Kidney (tissue), 13 donors: ENCODE measurements at regions not wholly inside any gene's neighbourhood (a gene's known extent, or its start where the extent isn't known, plus 50 kb on each side); places are given as distances from the start of the nearest gene placed in this dataset.

Experiments used
- DNase-seq, 5 donors: peaks; one replicate each; pipeline ENCODE4 v3.0.0-alpha.2; 2013 to 2020
- FAIRE-seq: peaks from 2 replicates; lab custom pipeline; 2012; peaks lifted over from hg19 to GRCh38; lab: Jason Lieb, UNC
- H3K27ac ChIP-seq, 2 donors: one replicate each; pipeline ENCODE4 v1.7.0; 2013; ENCODE audit warnings: low read depth in 2 of 2, low read length in 2 of 2, inconsistent platforms in 1 of 2
- H3K27me3 ChIP-seq: one replicate; pipeline ENCODE4 v1.7.1; 2013; ENCODE audit warnings: low read length, inconsistent platforms; ENCODE audit not compliant: control insufficient read depth, insufficient read depth
- H3K36me3 ChIP-seq, 3 donors: one replicate each; pipeline versions ENCODE4 v1.7.0 to v1.7.1; 2013; ENCODE audit warnings: low read length in 3 of 3, control low read depth in 1 of 3, inconsistent platforms in 1 of 3; ENCODE audit not compliant: insufficient read depth in 3 of 3, control insufficient read depth in 2 of 3
- H3K4me1 ChIP-seq, 3 donors: one replicate each; pipeline versions ENCODE4 v1.7.0 to v1.7.1; 2013; ENCODE audit warnings: low read length in 3 of 3, inconsistent platforms in 1 of 3, low read depth in 1 of 3; ENCODE audit not compliant: control insufficient read depth in 2 of 3, insufficient read depth in 2 of 3
- H3K4me3 ChIP-seq, 3 donors: one replicate each; pipeline versions ENCODE4 v1.7.0 to v1.8.1; 2013; ENCODE audit warnings: low read length in 3 of 3, control low read depth in 1 of 3, inconsistent platforms in 1 of 3
- H3K9ac ChIP-seq, 3 donors: one replicate each; pipeline versions ENCODE4 v1.7.0 to v1.7.1; 2013; ENCODE audit warnings: low read length in 3 of 3, control low read depth in 1 of 3, inconsistent platforms in 1 of 3
- H3K9me3 ChIP-seq, 3 donors: one replicate each; pipeline versions ENCODE4 v1.7.0 to v1.7.1; 2013; ENCODE audit warnings: low read length in 3 of 3, control low read depth in 1 of 3, inconsistent platforms in 1 of 3; ENCODE audit not compliant: control insufficient read depth in 2 of 3, insufficient read depth in 1 of 3
- intact Hi-C: fragments of 100-400 bp; cut with DNase I; formaldehyde crosslinking; loops from one replicate; pipeline ENCODE4 v1.11.1; 2022
- TF ChIP-seq, protein P1 (sequence below): IDR thresholded peaks from 3 replicates; pipeline ENCODE4 v1.5.1; 2012; ENCODE audit warnings: mild to moderate bottlenecking, moderate library complexity, borderline replicate concordance; ENCODE audit not compliant: insufficient read depth; ENCODE audit errors: extremely low read depth
- donor health status: control.
- donor health status: control.
- donor health status: control.
- donor health status: control.
- donor health status: control.
- donor health status: DM: yes; HTN: yes; CAD: no.
- donor health status: Normal renal cell carcinoma (clear cell type).

GRCh38 chr1:175808573-175808972 is 65.2 kb upstream of the TNR start:
- no peak overlapping the region for H3K4me3 ChIP-seq
- no peak overlapping the region for H3K27ac ChIP-seq
- H3K4me1 ChIP-seq, result no peaks in the 10 kb centered on the region
- DNase-seq (no peak), FAIRE-seq (no peak)
- no peaks in the 10 kb centered on the region for H3K36me3 ChIP-seq
- no peak overlapping the region for H3K9ac ChIP-seq
- no peaks in the 10 kb centered on the region for H3K9me3 ChIP-seq
- intact Hi-C loops, result no loop called here
- TF ChIP-seq, protein P1, sequence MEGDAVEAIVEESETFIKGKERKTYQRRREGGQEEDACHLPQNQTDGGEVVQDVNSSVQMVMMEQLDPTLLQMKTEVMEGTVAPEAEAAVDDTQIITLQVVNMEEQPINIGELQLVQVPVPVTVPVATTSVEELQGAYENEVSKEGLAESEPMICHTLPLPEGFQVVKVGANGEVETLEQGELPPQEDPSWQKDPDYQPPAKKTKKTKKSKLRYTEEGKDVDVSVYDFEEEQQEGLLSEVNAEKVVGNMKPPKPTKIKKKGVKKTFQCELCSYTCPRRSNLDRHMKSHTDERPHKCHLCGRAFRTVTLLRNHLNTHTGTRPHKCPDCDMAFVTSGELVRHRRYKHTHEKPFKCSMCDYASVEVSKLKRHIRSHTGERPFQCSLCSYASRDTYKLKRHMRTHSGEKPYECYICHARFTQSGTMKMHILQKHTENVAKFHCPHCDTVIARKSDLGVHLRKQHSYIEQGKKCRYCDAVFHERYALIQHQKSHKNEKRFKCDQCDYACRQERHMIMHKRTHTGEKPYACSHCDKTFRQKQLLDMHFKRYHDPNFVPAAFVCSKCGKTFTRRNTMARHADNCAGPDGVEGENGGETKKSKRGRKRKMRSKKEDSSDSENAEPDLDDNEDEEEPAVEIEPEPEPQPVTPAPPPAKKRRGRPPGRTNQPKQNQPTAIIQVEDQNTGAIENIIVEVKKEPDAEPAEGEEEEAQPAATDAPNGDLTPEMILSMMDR, result no peak
- no peaks in the 10 kb centered on the region for H3K27me3 ChIP-seq

DNA sequence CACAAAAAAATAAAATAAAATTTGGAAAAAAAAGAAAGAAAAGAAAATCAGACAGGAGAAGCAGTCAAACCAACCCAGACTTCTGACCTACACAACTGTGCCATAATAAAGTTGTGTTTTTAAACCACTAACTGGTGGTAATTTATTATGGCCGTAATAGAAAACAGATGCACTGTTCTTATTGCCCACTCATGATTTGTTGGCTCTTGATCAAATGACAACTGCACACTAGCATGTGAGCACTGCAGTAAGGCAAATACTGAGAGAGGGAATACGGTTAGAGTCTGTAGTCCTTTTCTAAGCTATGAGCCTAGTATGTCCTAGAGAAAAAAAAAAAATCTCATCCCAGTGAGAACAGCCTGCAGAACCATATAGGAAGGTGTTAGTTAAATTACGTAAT is 61.2 kb upstream of the TNR start:
- H3K9me3 ChIP-seq, result no peaks in the 10 kb centered on the region

GRCh38 chr1:175803413-175803812 is 60.0 kb upstream of the TNR start:
- FAIRE-seq, result no peak
- H3K9ac ChIP-seq, result no peak overlapping the region
- no peaks in the 10 kb centered on the region for H3K36me3 ChIP-seq
- no peak overlapping the region for H3K4me3 ChIP-seq
- no peaks in the 10 kb centered on the region for H3K4me1 ChIP-seq
- H3K27ac ChIP-seq, result no peak overlapping the region
- no peaks in the 10 kb centered on the region for H3K27me3 ChIP-seq
- no peak for DNase-seq
- H3K9me3 ChIP-seq, result no peaks in the 10 kb centered on the region
- TF ChIP-seq, protein P1, result no peak
- intact Hi-C loops, result no loop called here

More for the DNA sequence above, 61.2 kb upstream of the TNR start:
- Histone ChIP-seq H3K36me3 (no peaks in the 10 kb centered on the region), H3K27me3 (no peaks in the 10 kb centered on the region), H3K9ac (no peak overlapping the region), H3K27ac (no peak overlapping the region), H3K4me3 (no peak overlapping the region), H3K4me1 (no peaks in the 10 kb centered on the region)
- DNase-seq, result peak in 1 of 5 donors; percentile 2
- intact Hi-C loops, result no loop called here
- TF ChIP-seq, protein P1, result no peak
- FAIRE-seq, result no peak

DNA sequence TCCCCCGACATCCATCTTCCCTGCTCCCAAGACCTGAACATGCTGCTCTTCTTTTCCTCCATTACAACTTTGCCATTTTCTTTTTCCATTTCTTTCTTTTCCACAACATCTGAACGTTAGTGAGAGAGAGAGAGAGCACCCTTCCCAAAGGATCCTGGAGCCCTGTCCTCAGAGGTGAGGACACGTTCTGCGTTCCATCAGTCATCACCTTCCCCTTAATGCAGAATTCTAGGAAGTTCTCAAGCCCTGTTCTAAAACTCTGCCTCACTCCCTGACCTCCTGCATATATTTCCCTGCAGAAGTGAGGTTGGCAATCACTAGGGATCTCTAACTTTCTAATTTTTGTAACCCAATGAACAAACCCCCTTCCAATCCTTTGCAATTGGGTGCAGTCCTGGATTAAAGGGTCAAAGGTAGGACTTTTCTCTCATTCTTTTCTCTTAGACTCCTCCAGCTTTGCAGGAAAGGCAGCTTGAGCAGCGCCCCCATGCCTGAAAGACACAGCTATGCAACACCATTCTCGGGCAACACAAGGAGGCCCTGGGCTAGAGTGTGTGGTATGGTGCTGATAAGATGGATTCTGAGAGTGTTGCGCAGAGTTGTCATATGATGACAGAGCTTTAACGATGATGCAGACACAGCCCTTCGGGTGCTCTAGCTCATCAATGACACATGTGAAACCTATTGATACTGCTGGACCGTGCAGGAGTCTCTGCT is 59.2 kb upstream of the TNR start:
- no peak for FAIRE-seq
- Histone ChIP-seq H3K9ac (no peak overlapping the region), H3K9me3 (no peaks in the 10 kb centered on the region), H3K4me3 (no peak overlapping the region), H3K4me1 (no peaks in the 10 kb centered on the region), H3K36me3 (no peaks in the 10 kb centered on the region), H3K27ac (no peak overlapping the region), H3K27me3 (no peaks in the 10 kb centered on the region)
- TF ChIP-seq, protein P1, result no peak
- intact Hi-C loops, result no loop called here
- no peak for DNase-seq
